Ammon's horn (tissue), 1 donor: ENCODE measurements at regions not wholly inside any gene's neighbourhood (a gene's known extent, or its start where the extent isn't known, plus 50 kb on each side); places are given as distances from the start of the nearest gene placed in this dataset.
A peak's percentile ranks its signal among the peaks of the same experiment; 100 is the strongest.

Experiments
- DNase-seq: peaks from one replicate; pipeline ENCODE4 v3.0.0-alpha.2; 2016; ENCODE audit warnings: low spot score

DNA sequence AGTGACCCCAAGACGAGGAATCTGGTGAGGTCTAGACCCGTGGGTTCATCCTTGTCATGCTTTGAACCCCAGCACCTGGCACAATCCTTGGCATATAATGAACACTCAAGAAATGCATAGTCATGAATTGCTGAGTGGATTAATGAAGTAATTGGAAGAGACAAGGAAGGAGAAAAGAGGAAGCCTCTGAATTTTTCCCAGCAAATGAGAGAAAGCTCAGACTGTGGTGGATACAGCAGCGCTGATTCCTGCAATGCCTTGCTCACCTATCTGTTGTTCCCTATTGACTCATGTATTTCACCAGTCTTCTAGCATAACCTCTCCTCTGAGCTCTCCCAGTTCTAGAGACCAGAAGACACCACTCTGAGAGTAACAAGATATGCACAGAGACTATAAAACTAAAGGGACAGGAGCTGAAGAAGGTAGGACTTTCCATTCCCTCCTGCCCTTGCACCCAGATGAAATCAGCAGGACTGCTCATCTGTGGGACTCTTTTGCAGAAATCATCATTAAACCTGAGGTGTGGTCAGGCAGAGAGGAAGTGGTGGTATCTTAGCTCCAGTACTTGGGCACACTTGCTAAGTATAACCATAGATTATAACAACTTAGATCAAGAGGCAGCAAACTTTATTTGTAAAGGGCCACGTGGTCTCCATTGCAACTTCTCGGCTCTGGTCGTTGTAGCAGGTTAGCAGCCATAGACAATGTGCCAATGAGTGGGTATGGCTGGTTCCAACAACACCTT lies 102.8 kb downstream of the MAF start:
- no peak for DNase-seq

DNA sequence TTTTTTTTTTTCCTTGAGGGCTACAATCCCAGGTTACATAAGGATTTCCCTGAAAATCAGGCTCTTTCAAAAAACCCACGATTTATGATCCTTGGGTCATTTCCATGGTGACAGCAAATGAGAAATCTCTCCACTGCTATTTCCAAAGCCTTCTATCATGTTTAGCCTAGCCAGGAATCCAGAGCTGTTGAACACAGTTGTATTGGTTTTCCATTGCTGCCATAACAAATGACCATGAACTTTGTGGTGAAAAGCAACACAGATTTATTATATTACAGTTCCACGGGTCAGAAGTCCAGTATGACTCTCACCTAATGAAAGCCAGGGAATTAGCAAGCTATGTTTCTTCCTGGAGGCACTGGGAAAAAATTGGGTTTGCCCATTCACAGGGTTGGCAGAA lies 106.6 kb downstream of the MAF start:
- no peak for DNase-seq

DNA sequence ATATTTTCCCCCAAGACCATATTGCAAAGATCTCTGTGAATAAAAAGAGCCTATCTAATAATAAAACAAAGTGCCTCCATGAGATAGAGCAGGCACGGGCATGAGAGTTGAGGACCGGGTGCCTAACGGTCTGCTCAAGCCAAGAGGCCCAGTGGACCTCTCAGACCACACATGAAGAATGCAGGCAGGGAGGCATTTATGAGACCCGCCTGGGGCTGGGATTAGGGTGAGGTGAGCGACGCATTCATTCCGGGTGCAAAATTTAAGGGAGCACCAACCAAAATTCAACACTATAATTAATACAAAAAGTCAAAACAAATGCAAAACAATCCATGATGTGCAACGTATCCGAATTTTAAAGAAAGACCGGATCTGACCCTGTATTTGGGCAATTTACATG lies 108.5 kb downstream of the MAF start:
- DNase-seq = no peak

DNA sequence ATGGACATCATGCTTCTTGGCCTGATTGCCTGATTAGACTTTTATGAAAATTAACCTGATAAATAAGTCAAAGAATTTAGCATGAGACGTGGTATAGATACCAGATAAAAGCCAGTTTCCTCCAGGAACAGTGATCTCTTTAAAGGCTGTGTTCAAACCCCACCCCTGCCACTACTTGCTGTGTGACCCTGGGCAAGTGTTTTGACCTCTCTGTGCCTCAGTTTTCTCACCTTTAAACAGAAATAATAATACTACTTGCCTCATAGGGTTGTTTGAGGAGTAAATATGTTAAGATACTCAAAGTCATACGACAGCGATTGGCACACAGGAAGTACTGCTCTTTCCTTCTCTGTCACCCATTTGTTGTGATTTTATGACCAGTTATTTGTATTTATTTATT lies 115.5 kb downstream of the MAF start:
- DNase-seq = no peak

DNA sequence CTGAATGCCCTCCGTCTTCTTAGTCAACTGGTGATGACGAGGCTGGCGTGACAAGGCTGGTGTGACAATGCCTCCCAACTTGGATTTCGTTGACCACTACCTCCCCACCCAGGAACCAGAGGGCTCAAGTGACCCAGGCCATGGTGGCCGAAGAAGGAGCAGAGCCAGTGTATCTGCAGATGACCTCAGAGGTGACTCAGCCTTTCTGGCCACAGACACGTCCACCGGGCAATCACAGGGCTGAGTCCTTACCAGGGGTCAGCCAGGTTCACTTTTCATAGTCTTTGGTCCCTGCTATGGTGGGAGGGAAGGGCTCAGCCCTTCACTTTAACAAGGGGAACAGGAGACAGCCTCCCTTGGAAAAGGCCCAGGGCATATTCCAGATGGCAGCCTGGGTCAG lies 116.3 kb downstream of the MAF start:
- no peak for DNase-seq

DNA sequence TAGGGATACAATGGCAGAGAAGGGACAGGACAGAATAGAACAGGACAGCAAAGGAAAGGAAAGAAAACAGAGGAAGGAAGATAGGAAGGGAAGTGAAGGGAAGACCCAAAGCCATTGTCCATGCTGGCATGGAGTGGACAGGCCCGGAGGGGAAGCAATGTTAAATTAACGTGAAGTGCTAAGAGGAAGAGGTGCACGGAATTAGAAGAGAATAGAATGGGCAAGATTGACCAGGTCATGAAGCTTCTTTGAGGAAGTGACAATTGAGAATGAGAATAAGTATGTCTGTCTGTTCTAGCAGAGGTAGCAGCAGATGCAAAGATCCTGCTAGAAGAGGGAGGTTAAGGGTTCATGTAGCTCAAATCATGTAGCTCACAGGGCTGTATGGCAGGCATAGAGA lies 117.2 kb downstream of the MAF start:
- DNase-seq = peak; percentile 60

DNA sequence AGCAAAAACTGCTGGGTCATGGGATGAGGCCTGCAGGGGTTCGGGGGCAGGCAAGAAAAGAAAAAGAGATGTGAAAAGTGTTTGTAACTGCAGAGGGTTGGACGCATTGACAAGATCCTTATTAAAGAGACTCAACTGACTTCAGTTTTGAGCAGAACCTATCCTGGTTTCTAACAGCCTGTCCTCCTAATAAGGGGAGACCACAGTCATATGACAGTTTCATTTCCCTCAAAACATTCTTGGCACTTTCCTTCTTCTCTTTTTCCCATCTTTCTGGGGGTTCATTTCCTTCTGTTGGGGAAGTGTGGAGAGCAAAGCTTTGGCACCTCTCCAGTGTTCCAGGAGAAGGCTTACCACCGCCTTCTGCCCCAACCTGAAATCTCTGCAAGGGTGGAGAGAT lies 118.5 kb downstream of the MAF start:
- DNase-seq = peak; percentile 61

DNA sequence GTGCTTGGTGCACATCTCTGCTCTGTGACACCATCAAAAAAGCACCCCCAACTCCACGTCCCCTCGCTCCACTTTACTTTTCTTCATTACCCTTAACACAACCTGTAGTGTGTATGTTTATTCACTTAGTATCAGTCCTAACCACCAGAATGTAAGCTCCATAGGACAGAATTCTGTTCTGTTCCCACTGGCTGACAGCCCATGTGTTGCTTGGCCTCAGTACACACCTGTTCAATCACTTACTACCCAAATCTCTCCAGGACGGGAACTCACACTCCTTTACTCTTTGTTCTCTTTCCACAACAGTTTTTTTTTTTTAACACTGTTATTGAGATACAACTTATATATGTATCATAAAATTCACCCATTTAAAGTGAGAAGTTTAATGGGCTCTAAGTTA lies 119.6 kb downstream of the MAF start:
- no peak for DNase-seq

DNA sequence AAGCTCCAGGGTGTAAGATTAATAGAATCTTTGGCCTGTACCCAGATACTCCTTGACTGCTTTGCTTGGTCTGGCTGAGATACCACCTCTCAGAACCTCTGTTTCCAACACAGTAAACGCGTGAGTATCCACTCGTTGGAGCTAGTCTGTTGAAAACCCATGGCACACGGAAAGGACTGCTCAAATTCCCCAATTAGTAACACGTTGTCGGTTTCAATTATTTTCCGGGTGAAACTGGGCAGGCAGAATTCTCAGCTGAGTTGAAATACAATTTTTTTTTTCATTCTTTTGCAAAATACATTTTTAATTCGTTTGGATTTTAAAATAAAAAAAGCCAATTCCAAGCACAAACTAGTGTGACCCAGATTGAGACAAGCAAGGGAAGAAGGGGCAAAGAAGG lies 120.5 kb downstream of the MAF start:
- no peak for DNase-seq

DNA sequence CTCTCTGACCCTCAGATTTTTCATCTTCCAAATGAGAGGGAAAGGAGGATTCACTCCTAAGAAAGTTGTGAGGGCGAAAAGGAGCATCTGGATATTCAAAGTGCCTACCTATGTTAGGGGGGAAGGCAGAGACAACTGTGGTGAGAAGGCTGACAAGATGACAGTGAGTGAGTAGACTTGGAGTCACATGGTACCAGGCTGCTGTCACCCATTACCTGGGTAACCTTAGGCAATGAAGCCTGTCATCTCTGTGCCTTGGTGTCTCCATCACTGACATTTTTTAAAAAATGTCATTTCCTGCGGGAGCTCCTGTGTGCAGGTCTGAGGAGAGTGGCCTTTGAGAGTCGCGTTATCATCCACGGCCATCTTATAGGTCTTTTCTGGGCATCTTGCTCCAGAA lies 124.0 kb downstream of the MAF start:
- DNase-seq = no peak

DNA sequence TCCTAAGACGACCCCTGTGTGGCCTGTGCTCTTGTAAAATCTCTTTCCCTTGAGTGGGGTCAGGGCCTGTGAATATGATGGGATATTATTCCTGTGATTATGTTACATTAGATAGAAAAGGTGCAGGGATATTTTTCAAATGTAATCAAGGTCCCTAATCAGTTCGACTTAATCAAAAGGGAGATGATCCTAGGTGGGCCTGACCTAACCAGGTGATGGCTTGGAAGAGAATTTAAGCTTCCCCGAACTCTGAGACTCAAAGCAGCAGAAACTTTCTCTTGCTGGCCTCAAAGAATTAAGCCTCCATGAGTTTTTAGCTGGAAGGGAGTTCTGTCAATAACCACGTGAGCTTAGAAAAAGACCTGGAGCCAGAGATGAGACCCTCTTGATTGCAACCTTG lies 124.7 kb downstream of the MAF start:
- DNase-seq = no peak

DNA sequence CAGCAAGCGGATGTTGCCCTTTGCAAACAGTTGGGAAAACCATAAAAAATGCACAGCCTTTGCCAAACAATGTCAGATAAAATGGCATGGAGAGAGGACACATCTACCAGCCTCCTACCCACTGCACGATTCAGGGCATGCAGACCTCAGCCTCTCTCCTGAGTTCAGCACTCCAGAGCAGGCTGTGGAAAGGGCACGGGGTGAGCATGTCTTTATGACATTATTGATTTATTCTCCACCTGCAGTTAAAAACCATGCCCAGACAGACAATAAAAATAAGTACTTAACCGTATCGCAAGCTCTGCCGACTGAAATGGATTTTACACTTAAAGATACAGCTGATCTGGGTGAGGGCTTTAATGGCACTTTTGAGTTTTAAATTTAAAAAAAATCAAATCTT lies 127.1 kb downstream of the MAF start:
- DNase-seq = no peak

DNA sequence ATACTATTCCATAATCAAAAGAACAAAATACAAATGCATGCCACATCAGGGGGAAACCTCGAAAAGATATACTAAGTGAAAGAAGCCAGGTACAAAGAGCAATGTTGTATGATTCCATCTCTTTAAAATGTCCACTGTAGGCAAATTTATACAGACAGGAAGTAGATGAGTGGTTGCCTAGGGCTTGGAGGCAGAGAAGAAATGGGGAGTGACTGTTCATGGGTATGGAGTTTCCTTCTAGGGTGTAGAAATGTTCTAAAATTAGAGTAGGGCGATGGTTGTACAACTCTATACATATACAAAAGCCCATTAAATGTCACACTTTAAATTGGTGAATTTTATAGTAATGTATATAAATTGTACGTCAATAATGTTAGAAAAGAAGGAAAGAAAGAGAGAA lies 128.1 kb downstream of the MAF start:
- no peak for DNase-seq

DNA sequence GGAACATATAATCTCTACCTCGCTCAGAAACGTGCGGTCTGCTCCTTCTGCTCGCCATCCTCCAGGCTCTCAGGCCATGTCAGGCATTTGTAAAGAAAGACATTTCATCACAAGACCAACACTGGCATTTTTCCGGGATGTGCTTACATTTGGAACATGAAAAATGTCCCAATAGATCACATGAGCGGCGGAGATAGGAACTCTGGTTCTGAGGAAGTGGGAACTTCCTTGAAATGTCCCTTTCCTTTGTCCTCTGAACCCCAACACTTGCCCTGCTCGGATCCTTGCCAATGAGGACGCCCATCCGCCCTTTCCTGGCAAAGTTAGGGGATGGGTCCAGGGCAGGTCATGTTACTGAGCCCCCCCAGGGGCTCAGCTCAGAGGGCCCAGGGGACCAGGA lies 130.5 kb downstream of the MAF start:
- no peak for DNase-seq

DNA sequence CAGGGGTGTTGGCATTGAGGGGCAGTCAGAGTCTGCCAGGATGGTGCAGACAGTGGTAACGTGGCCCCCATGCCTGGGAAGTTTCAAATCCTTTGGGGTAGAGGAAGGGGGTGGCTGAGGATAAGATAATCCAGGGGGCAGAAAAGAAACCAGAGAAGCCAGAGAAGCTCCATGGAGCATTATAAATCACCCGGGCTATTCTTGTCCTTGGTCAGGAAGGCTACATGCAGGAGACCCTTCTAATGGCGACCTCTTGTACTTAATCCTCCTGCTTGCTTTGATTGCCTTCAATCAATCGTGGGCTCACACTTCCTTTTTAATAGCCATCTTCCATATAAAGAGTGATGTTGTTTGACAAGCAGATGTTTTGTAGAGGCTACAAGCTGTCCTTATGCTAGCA lies 131.9 kb downstream of the MAF start:
- DNase-seq = no peak

DNA sequence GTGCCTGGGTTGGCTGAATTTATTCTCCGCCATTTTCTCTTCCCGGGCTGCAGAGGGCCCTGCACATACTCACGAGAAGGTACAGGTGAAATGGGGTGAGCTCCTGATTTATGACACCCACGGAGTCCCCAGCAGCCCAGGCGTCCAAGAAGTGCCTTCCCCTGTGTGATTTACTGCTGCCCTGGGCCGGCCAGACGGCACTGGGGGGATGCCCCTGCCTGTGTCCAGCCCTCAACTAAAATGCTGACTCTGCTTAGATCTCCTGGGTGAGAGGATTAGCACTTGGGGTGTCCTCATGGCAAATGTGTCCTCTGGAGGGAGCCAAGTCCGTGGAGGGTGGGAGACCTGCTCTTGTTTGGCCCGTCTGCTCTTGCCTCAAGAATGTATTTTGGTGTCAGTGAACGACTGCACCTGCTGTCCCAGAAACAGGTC lies 132.4 kb downstream of the MAF start:
- no peak for DNase-seq

DNA sequence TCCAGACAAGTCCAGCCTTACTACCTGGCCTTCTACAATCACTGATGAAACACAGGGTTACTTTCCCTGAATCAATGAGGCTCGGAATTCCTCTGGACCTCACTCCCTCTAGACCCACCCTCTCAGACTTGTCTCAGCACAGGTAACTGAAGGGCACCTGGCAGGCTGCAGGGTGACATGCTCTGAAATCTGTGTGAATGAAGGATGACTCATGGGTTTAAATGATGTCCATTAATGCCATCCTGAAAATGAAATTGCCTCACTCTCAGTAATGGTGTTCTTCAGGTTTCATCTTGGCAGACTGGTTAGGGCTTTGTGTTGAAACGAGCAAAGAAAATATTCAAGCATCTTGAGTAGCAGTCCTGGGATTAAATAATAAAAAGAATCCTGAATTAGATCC lies 134.4 kb downstream of the MAF start:
- DNase-seq = no peak

DNA sequence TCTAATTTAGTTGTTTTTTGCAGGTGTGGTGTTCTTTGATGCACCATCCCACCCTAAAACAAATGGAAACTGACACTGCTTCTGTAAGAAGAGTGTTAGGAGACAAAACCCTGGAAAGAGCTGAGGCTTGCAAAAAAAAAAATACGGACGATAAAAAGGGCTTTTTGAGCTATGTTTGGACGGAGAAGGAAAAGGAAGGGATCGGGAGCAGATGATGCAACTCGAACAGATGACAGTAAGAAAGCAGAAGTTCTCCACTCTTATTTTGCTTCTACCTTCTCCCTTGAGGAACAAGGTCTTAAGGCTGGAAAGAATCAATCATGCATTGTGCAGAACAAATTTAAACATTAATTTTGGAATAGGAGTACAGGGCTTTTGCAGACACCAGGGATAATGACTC lies 136.7 kb downstream of the MAF start:
- DNase-seq = peak; percentile 37

DNA sequence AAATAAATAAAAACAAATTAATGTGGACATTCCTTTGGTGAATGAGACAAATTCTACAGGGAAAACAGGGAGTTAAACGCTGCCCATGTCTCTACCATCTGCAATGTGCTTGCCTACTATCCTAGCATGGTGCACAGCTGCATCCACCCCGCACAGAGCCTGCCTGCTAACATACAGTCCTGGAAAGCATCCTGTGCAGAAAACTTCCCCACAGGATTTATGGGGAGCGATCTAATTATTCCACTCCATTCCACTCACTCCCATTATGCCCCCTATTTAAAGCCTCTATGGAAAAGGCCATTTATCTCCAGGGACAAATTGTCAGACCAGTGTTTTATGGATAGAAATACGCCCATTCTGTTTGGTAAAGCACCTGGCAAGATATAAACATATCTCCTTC lies 144.5 kb downstream of the MAF start:
- no peak for DNase-seq

DNA sequence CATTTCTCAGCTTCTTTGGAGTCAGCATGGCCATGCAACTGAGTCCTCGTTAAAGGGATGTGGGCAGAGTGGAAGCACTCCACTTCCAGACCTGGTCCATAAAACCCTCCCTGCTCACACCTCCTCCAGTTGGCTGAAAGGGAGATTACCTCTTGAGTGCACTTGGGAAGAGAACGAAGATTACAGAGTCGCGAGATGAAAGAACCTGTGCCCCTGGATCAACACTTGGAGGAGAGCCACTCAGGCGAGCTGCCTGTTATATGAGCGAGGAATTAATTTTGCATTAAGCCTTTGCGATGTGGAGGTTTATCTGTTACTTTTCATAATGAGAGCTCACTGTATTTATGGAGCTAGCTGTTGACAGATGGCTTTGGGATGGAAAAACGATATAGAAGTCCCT lies 147.9 kb downstream of the MAF start:
- DNase-seq = no peak

DNA sequence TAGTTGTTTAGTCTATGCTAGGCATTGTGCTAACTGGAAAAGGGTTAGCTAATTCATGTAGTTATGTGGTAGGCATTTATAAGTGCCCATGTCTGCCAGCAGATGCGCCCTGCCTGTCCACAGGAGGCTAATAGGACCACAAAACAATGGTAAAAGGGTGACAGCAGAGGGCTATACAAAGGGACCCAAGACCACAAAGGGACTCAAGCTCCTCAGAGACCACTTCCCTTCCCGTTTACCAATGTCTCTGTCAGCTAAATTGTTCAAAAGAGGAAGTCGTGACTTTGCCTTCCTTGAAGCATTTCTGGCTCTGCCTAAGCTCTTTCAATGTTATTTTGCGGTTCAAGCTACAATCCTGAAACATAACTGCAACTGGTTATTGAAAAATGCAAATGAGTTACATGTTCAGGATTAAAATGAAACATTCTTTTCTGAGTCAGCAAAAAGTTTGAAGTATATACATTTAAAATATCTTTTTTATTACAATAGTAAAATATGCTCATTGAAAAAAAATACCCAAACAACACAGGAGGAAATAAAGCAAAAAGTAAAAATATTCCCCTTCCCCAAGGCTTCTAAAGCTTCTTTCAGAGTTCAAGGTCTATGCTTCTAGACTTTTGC lies 149.2 kb downstream of the MAF start:
- peak; percentile 60 for DNase-seq

DNA sequence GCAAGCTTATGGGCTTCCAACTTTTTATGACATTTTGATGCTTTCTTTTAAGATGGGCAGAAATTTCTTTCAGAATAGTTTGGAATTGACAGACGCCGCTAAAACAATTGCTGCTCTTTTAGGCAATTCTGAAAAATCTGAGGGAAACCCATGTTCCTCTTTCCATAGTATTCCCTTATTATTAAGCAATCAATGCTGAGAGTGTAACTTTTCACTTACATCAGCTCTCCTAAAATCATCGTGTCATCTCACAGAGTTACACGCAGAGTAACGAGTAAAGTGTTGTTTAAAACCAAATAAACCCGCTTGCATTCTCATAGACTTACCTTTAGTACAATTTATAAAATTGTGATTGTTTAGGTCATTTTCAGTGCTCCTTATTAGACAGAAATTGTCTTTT lies 150.6 kb downstream of the MAF start:
- no peak for DNase-seq

DNA sequence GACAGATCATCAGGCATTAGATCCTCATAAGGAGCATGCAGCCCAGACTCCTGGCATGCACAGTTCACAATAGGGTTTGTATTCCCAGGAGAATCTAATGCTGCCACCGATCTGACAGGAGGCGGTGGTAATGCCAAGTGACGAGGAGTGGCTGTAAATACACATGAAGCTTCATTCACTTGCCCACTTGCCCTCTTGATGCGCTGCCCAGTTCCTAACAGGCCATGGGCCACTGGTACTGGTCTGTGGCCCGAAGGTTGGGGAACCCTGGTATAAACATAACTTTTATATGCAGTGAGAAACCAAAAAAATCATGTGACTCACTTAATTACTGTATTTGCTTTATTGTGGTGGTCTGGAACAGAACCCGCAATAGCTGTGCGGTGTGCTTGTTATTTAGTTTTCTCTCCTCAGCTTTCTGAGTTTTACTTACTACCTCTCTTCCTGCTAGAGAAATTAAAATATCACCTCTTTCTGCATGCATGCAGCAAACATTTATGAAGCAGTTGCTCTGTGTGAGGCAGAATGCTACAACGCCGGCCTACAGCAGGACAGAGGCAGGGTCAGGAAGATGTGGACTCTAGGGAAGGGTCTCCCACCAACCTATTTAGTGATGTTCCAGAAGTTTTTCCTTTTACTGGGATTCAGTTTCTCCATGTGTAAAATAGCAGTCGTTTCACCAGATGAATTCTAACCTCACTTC lies 151.3 kb downstream of the MAF start:
- DNase-seq = no peak

DNA sequence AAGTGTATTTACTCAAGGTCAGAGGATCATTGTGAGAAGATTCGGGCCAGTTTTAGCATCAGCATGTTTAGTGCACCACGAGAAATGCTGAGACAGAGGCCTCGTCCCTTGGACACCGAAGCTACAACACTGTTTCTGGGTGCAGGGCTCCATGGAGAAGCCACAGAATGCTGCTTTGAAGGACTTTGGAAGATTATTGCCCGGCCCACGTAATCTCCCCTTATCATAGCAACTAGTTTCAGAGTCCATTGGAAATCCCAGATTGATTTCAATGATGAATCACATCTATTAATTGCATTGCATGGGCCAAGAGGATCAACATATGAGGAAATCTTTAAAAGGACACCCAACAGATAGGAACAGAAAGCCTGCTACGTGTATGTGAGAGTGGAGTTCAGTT lies 156.0 kb downstream of the MAF start:
- DNase-seq = no peak
